ENCODE measurements at regions not wholly inside any gene's neighbourhood (a gene's known extent, or its start where the extent isn't known, plus 50 kb on each side); places are given as distances from the start of the nearest gene placed in this dataset.

DNA sequence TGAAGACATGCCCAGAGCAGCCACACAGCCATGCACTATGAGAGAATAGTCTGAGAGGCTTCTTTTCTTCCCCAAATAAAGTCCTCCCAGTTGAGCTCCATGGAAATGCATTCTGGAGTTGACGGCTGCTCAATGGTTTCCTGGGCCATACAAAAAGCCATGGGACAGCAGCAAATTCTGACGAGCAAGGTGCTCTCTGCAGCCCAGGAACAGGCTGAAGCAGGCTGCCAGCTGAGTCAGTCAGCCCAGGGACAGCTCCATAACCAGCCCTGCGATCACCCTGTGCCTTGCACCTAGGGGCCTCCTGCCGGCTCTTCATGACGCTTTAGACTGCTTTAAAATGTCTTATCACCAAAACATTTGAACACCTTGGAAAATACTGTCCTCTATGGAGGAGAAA is 256.3 kb upstream of the CHRNA7 start:
- no peaks in the 10 kb centered on the region for H3K36me3 ChIP-seq (ENCODE audit: low read depth)
- no peak overlapping the region for H3K4me3 ChIP-seq
- in situ Hi-C loops (cut with MboI) = no loop called here
- no peaks in the 10 kb centered on the region for H3K9me3 ChIP-seq (ENCODE audit: low read depth)
- no peak overlapping the region for H3K27ac ChIP-seq
- no peak overlapping the region for H3K4me2 ChIP-seq (ENCODE audit: unreplicated experiment)
- no peaks in the 10 kb centered on the region for H3K4me1 ChIP-seq (ENCODE audit: insufficient read depth)
- no peak overlapping the region for H3K9ac ChIP-seq
- TF ChIP-seq EZH2phosphoT487 (IDR thresholded peaks at IDR 0.05; ENCODE audit: insufficient read depth, low read depth) (no peak), EZH2 (IDR thresholded peaks at IDR 0.05; ENCODE audit: insufficient read depth, poor library complexity, severe bottlenecking) (no peak)
- no peaks in the 10 kb centered on the region for H4K20me1 ChIP-seq (ENCODE audit: insufficient read depth)
- no peaks in the 10 kb centered on the region for H3K27me3 ChIP-seq (replicated peaks; ENCODE audit: insufficient read depth)
- WGBS, 2 experiments (ENCODE audit: low coverage in 1 of 2, low lambda C conversion rate in 2 of 2, missing lambda C conversion rate in 2 of 2) = 44 to 51% methylated on average over 5 of the region's 5 CpGs
- H3K9me2 ChIP-seq (ENCODE audit: insufficient read depth) = no peaks in the 10 kb centered on the region
- no peak for DNase-seq
- no peaks in the 10 kb centered on the region for H3F3A ChIP-seq (ENCODE audit: insufficient read depth)
- H2AFZ ChIP-seq = no peak overlapping the region
- H3K79me2 ChIP-seq (ENCODE audit: insufficient read depth) = no peaks in the 10 kb centered on the region

DNA sequence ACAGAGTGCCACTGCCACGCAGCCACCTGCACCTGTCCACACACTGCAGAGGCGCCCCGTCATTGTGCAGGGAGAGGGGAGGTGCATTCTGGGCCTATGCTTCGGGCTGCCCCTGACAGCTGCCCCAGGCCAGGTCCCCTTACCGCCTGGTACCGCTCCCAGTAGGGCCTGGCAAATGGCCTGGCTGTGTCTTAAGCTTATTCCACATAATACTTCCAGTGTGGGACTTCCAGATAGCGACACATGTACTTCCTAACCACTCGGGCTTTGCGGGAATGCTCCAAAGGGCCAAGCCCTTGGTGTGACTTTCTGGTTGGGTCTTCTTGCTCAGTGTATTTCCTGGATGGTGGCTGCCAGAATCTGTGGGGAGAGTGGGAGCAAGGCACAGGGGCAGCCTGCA is 254.3 kb upstream of the CHRNA7 start:
- Histone ChIP-seq H3K27ac (no peak overlapping the region), H3K36me3 (ENCODE audit: low read depth) (no peaks in the 10 kb centered on the region), H3K27me3 (replicated peaks; ENCODE audit: insufficient read depth) (no peaks in the 10 kb centered on the region), H4K20me1 (ENCODE audit: insufficient read depth) (no peaks in the 10 kb centered on the region), H3K79me2 (ENCODE audit: insufficient read depth) (no peaks in the 10 kb centered on the region), H3K9ac (no peak overlapping the region), H3K9me3 (ENCODE audit: low read depth) (no peaks in the 10 kb centered on the region), H3K9me2 (ENCODE audit: insufficient read depth) (no peaks in the 10 kb centered on the region), H2AFZ (no peak overlapping the region), H3K4me2 (ENCODE audit: unreplicated experiment) (no peak overlapping the region), H3K4me3 (no peak overlapping the region), H3F3A (ENCODE audit: insufficient read depth) (no peaks in the 10 kb centered on the region), H3K4me1 (ENCODE audit: insufficient read depth) (no peaks in the 10 kb centered on the region)
- TF ChIP-seq EZH2phosphoT487 (IDR thresholded peaks at IDR 0.05; ENCODE audit: insufficient read depth, low read depth) (no peak), EZH2 (IDR thresholded peaks at IDR 0.05; ENCODE audit: insufficient read depth, poor library complexity, severe bottlenecking) (no peak)
- no peak for DNase-seq
- WGBS, 2 experiments (ENCODE audit: low coverage in 1 of 2, low lambda C conversion rate in 2 of 2, missing lambda C conversion rate in 2 of 2) = 56 to 66% methylated on average over 9 of the region's 9 CpGs
- in situ Hi-C loops (cut with MboI) = no loop called here

DNA sequence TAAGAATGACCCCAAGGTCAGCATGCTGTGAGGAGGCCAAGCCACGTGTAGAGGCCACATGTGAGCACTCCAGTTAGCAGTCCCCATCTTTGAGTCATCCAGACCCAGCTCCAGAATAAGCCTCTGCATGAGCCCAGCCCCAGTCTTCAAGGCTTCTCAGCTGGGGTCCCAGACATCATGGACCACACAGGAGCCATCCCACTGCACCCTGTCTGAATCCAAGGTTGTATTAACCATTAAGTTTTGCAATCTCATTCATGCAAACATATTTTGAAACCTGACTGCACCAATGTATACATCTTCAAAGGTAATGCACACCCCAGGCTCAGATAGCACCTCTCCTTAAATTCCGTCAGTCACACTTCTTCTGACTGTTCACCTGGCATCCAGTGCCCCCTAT is 249.1 kb upstream of the CHRNA7 start:
- Histone ChIP-seq H3K4me1 (ENCODE audit: insufficient read depth) (no peaks in the 10 kb centered on the region), H3K27me3 (replicated peaks; ENCODE audit: insufficient read depth) (no peaks in the 10 kb centered on the region), H3K9me2 (ENCODE audit: insufficient read depth) (no peaks in the 10 kb centered on the region), H3K79me2 (ENCODE audit: insufficient read depth) (no peaks in the 10 kb centered on the region), H3K36me3 (ENCODE audit: low read depth) (no peaks in the 10 kb centered on the region), H3K9me3 (ENCODE audit: low read depth) (no peaks in the 10 kb centered on the region), H3K27ac (no peak overlapping the region), H3F3A (ENCODE audit: insufficient read depth) (no peaks in the 10 kb centered on the region), H2AFZ (no peak overlapping the region), H3K4me3 (no peak overlapping the region), H3K9ac (no peak overlapping the region), H3K4me2 (ENCODE audit: unreplicated experiment) (no peak overlapping the region), H4K20me1 (ENCODE audit: insufficient read depth) (no peaks in the 10 kb centered on the region)
- DNase-seq = no peak
- TF ChIP-seq EZH2 (IDR thresholded peaks at IDR 0.05; ENCODE audit: insufficient read depth, poor library complexity, severe bottlenecking) (no peak), EZH2phosphoT487 (IDR thresholded peaks at IDR 0.05; ENCODE audit: insufficient read depth, low read depth) (no peak)
- in situ Hi-C loops (cut with MboI) = no loop called here
- WGBS, 2 experiments (ENCODE audit: low coverage in 1 of 2, low lambda C conversion rate in 2 of 2, missing lambda C conversion rate in 2 of 2) = 21 to 34% methylated on average over 2 of the region's 2 CpGs

DNA sequence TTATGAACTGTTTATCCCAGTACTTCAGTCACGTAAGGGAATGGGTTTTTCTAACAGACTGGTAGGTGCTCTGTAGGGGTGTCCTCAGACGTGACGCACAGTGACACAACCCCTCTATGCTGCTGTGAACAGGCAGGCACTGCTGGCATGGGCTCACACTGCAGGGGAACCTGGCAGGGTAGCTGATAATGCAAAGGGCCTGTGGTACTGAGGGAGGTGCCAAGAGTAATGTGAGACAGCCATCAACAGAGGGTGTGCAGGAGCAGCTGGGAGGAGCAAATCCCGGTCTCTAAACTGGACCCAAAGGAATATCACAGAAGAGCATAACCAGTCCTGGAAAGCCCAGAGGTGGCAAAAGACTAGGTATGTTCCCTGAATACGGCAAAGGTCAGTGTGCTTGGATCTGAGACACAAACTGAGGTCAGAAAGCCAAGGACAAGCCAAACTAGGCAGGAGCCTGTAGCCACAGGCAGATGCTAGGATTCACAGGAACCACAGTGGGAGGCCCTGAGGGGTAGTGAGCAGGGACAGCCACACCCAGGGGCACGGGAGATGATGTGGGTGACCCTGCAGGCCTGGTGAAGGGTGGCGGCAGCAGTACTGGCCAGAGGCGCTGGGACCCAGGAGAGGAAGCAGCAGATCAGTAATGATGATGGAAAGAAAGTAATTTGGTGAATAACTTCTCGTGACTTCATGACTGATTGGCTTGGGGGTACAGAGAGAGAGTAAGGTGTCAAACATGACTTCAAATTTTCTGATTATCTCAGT is 248.1 kb upstream of the CHRNA7 start:
- in situ Hi-C loops (cut with MboI) = no loop called here
- Histone ChIP-seq H3K9me3 (ENCODE audit: low read depth) (no peaks in the 10 kb centered on the region), H4K20me1 (ENCODE audit: insufficient read depth) (no peaks in the 10 kb centered on the region), H3K27ac (no peak overlapping the region), H3K4me2 (ENCODE audit: unreplicated experiment) (no peak overlapping the region), H2AFZ (no peak overlapping the region), H3F3A (ENCODE audit: insufficient read depth) (no peaks in the 10 kb centered on the region), H3K79me2 (ENCODE audit: insufficient read depth) (no peaks in the 10 kb centered on the region), H3K9me2 (ENCODE audit: insufficient read depth) (no peaks in the 10 kb centered on the region), H3K4me3 (no peak overlapping the region), H3K4me1 (ENCODE audit: insufficient read depth) (no peaks in the 10 kb centered on the region), H3K27me3 (replicated peaks; ENCODE audit: insufficient read depth) (no peaks in the 10 kb centered on the region), H3K36me3 (ENCODE audit: low read depth) (no peaks in the 10 kb centered on the region), H3K9ac (no peak overlapping the region)
- no peak for DNase-seq
- WGBS, 2 experiments (ENCODE audit: low coverage in 1 of 2, low lambda C conversion rate in 2 of 2, missing lambda C conversion rate in 2 of 2) = 41 to 50% methylated on average over 9 of the region's 9 CpGs
- TF ChIP-seq EZH2 (IDR thresholded peaks at IDR 0.05; ENCODE audit: insufficient read depth, poor library complexity, severe bottlenecking) = no peak
- no peak for TF ChIP-seq EZH2phosphoT487 (IDR thresholded peaks at IDR 0.05; ENCODE audit: insufficient read depth, low read depth)

All from GM23248 (cell line).